ENCODE measurements at regions not wholly inside any gene's neighbourhood (a gene's known extent, or its start where the extent isn't known, plus 50 kb on each side); places are given as distances from the start of the nearest gene placed in this dataset.

- no peak overlapping the region; the same call in 1 of the 2 replicates for H3K27ac ChIP-seq
- TF ChIP-seq CTCF (conservative IDR thresholded peaks at IDR 0.05), result no peak
Observed at GRCh38 chr9:13614060-13614459, 334.6 kb upstream of the MPDZ start.

GRCh38 chr9:13613296-13613695 lies 333.8 kb upstream of the MPDZ start:
- H3K27ac ChIP-seq, result no peak overlapping the region; the same call in 1 of the 2 replicates
- no peak for TF ChIP-seq CTCF (conservative IDR thresholded peaks at IDR 0.05)

GRCh38 chr9:13608451-13608850 lies 329.0 kb upstream of the MPDZ start:
- TF ChIP-seq CTCF (conservative IDR thresholded peaks at IDR 0.05), result no peak
- H3K27ac ChIP-seq, result peak overlapping the region; percentile 81

GRCh38 chr9:13607481-13608441 lies 328.3 kb upstream of the MPDZ start:
- TF ChIP-seq CTCF (conservative IDR thresholded peaks at IDR 0.05), result no peak
- H3K27ac ChIP-seq, result peak overlapping the region; percentile 81

GRCh38 chr9:13606586-13606985 lies 327.1 kb upstream of the MPDZ start:
- H3K27ac ChIP-seq, result peak overlapping the region; percentile 81
- no peak for TF ChIP-seq CTCF (conservative IDR thresholded peaks at IDR 0.05)

GRCh38 chr9:13603921-13604320 lies 324.4 kb upstream of the MPDZ start:
- H3K27ac ChIP-seq, result no peak overlapping the region
- TF ChIP-seq CTCF (conservative IDR thresholded peaks at IDR 0.05), result no peak

GRCh38 chr9:13598738-13599137 lies 319.2 kb upstream of the MPDZ start:
- H3K27ac ChIP-seq, result no peak overlapping the region
- TF ChIP-seq CTCF (conservative IDR thresholded peaks at IDR 0.05), result no peak
